ENCODE measurements at regions not wholly inside any gene's neighbourhood (a gene's known extent, or its start where the extent isn't known, plus 50 kb on each side); places are given as distances from the start of the nearest gene placed in this dataset.

DNA sequence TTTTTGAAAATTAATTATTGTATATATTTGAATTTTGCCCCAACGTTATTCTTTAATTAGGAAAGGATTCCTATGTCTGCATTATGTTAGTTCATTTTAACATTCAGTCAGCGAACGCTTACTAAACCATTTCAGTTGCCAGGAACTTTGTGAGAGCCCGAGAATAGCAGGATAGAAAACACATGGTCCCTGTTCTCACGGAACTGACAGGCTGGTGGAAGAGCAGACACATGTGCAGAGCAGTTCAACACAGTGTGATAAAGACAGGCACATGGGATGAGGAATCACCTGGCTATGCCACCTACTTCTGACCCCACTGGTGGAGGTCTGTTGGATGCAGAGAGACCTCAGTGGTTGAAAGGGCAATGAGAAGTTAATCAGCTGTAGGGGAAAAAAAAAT, 367.2 kb downstream of the EPM2A start:
- no peak overlapping the region for H3K4me2 ChIP-seq (ENCODE audit: insufficient read depth in 1 of 2, low read depth in 2 of 2, low read length in 2 of 2)
- H3K23me2 ChIP-seq (ENCODE audit: low read depth, low read length): no peaks in the 10 kb centered on the region; the same call in 1 of the 2 replicates
- H3K4ac ChIP-seq (replicated peaks; ENCODE audit: insufficient read length, low read depth, low read length): no peak overlapping the region
- H4K5ac ChIP-seq (ENCODE audit: insufficient read length, low read depth, low read length): no peak overlapping the region
- H2BK5ac ChIP-seq (ENCODE audit: low read depth, low read length): no peak overlapping the region
- H3K56ac ChIP-seq (replicated peaks; ENCODE audit: insufficient read length, low read depth, low read length): no peak overlapping the region
- no peak overlapping the region for H3K4me3 ChIP-seq (ENCODE audit: extremely low read depth in 1 of 4, insufficient read depth in 2 of 4, low read depth in 3 of 4, low read length in 4 of 4)
- no peak for FAIRE-seq
- no peak overlapping the region for H4K91ac ChIP-seq (replicated peaks; ENCODE audit: insufficient read length, low read length)
- 94% methylated on average over 5 of the region's 5 CpGs; no CpG with 5 or more reads in 1 of the 2 experiments for WGBS, 2 experiments (ENCODE audit: extremely low coverage in 1 of 2, insufficient coverage in 1 of 2, insufficient read length in 1 of 2, insufficient replicate concordance in 2 of 2, low coverage in 1 of 2, low lambda C conversion rate in 2 of 2, missing lambda C conversion rate in 1 of 2)
- H4K8ac ChIP-seq (ENCODE audit: extremely low read depth, insufficient read depth, low read length): no peak overlapping the region
- H3K9me3 ChIP-seq (ENCODE audit: insufficient read depth in 2 of 2, low read depth in 1 of 2, low read length in 1 of 2): no peaks in the 10 kb centered on the region
- DNase-seq (ENCODE audit: low read depth in 1 of 2, low spot score in 2 of 2): no peak
- no peak overlapping the region for H3K23ac ChIP-seq (ENCODE audit: insufficient read length)
- POLR2A ChIA-PET (ENCODE audit: partially characterized antibody): no interaction called here
- no peak overlapping the region for H3K27ac ChIP-seq (ENCODE audit: low read depth, low read length)
- H3K79me1 ChIP-seq (ENCODE audit: low read depth, low read length): no peaks in the 10 kb centered on the region
- H3K18ac ChIP-seq (ENCODE audit: extremely low read depth, low read length): no peak overlapping the region
- no peaks in the 10 kb centered on the region for H3K4me1 ChIP-seq (replicated peaks in 1 of 4; ENCODE audit: control insufficient read depth in 3 of 4, insufficient read depth in 4 of 4, low read length in 3 of 4)
- H2BK120ac ChIP-seq (replicated peaks; ENCODE audit: low read depth, low read length): no peak overlapping the region
- H3K9ac ChIP-seq (replicated peaks in 1 of 4; ENCODE audit: extremely low read depth in 1 of 4, low read depth in 3 of 4, low read length in 3 of 4): no peak overlapping the region
- no peak overlapping the region for H2BK15ac ChIP-seq (ENCODE audit: low read length)
- H2BK20ac ChIP-seq (ENCODE audit: low read length): no peak overlapping the region
- no peaks in the 10 kb centered on the region for H3K36me3 ChIP-seq (ENCODE audit: control insufficient read depth in 2 of 4, insufficient read depth in 4 of 4, low read length in 3 of 4)
- H3K27me3 ChIP-seq (replicated peaks in 1 of 4; ENCODE audit: control insufficient read depth in 3 of 4, extremely low read depth in 1 of 4, insufficient read depth in 3 of 4, low read length in 3 of 4): no peaks in the 10 kb centered on the region
- TF ChIP-seq RXRA (IDR thresholded peaks at IDR 0.05; ENCODE audit: insufficient read depth, low read depth, low read length) (no peak), TBP (IDR thresholded peaks at IDR 0.05; ENCODE audit: low read depth, low read length) (no peak), CHD1 (IDR thresholded peaks at IDR 0.05; ENCODE audit: low read depth, low read length) (no peak), SAP30 (IDR thresholded peaks at IDR 0.05; ENCODE audit: insufficient read depth, insufficient replicate concordance, low read length) (no peak), CBX8 (IDR thresholded peaks at IDR 0.05; ENCODE audit: borderline replicate concordance, low read depth, low read length) (no peak), GTF2F1 (IDR thresholded peaks at IDR 0.05; ENCODE audit: borderline replicate concordance, low read depth, low read length) (no peak), NRF1 (IDR thresholded peaks at IDR 0.05; ENCODE audit: low read depth, low read length) (no peak), TCF12 (IDR thresholded peaks at IDR 0.05; ENCODE audit: low read depth, low read length) (no peak)
- TF ChIP-seq, protein P1, sequence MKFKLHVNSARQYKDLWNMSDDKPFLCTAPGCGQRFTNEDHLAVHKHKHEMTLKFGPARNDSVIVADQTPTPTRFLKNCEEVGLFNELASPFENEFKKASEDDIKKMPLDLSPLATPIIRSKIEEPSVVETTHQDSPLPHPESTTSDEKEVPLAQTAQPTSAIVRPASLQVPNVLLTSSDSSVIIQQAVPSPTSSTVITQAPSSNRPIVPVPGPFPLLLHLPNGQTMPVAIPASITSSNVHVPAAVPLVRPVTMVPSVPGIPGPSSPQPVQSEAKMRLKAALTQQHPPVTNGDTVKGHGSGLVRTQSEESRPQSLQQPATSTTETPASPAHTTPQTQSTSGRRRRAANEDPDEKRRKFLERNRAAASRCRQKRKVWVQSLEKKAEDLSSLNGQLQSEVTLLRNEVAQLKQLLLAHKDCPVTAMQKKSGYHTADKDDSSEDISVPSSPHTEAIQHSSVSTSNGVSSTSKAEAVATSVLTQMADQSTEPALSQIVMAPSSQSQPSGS (IDR thresholded peaks at IDR 0.05; ENCODE audit: low read length): no peak
- no peaks in the 10 kb centered on the region for H4K20me1 ChIP-seq (replicated peaks in 1 of 2; ENCODE audit: control insufficient read depth in 1 of 2, insufficient read depth in 2 of 2, low read length in 2 of 2)
- CTCF ChIA-PET (ENCODE audit: partially characterized antibody): interaction anchor here (1.9 kb wide), 1 partner anchor 16 kb away, joined by 4 read pairs; no protein-coding TSS in a partner anchor
- no peak overlapping the region for H2AFZ ChIP-seq (ENCODE audit: low read length)
- no peak overlapping the region for H2AK5ac ChIP-seq (ENCODE audit: low read depth, low read length)
- no peak overlapping the region for H3K14ac ChIP-seq (ENCODE audit: insufficient read length)
- no peaks in the 10 kb centered on the region for H3K79me2 ChIP-seq (ENCODE audit: control insufficient read depth in 1 of 2, insufficient read depth in 2 of 2, low read length in 2 of 2)
- no peak overlapping the region for H2BK12ac ChIP-seq (ENCODE audit: low read depth, low read length)

Data from H1 (cell line).